ENCODE measurements at regions not wholly inside any gene's neighbourhood (a gene's known extent, or its start where the extent isn't known, plus 50 kb on each side); places are given as distances from the start of the nearest gene placed in this dataset.

DNA sequence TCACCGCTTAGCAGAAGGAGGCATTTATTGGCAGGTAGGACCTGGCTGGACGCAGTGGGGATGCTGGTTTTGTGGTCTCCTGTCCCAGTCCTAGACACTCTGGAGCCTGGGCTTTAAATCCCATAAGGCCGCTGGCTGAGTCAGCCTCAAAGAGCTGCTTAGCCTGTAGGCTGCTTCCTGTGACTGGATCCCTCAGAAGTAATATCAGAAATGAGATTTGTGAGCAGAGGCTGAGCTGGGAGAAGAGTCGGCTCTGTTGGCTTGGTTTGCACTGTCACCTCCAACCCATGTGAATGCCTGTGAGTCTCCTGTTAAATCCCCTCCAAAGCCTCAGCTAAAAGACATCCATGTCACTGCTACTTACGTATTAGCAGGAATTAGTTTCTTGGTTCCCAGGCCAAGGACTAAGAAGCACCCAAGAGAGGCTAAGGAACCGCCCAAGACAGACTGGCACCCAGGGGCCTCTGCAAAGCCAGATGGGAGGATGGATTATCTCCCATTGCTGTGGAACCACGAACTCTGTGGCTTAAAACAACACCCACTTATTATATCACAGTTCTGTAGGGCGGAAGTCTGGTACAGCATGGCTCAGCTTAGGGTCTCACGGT, 289.4 kb downstream of the CDC5L start:
- TF ChIP-seq, protein P1, sequence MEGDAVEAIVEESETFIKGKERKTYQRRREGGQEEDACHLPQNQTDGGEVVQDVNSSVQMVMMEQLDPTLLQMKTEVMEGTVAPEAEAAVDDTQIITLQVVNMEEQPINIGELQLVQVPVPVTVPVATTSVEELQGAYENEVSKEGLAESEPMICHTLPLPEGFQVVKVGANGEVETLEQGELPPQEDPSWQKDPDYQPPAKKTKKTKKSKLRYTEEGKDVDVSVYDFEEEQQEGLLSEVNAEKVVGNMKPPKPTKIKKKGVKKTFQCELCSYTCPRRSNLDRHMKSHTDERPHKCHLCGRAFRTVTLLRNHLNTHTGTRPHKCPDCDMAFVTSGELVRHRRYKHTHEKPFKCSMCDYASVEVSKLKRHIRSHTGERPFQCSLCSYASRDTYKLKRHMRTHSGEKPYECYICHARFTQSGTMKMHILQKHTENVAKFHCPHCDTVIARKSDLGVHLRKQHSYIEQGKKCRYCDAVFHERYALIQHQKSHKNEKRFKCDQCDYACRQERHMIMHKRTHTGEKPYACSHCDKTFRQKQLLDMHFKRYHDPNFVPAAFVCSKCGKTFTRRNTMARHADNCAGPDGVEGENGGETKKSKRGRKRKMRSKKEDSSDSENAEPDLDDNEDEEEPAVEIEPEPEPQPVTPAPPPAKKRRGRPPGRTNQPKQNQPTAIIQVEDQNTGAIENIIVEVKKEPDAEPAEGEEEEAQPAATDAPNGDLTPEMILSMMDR (IDR thresholded peaks at IDR 0.05; ENCODE audit: low read depth, low read length, missing control alignments): no peak
- H3K4me3 ChIP-seq (ENCODE audit: low read depth, low read length): no peak overlapping the region
- in situ Hi-C loops (cut with HindIII; ENCODE audit: low sequenced_read_pairs): no loop called here
- no peak for DNase-seq (ENCODE audit: low read depth)

DNA sequence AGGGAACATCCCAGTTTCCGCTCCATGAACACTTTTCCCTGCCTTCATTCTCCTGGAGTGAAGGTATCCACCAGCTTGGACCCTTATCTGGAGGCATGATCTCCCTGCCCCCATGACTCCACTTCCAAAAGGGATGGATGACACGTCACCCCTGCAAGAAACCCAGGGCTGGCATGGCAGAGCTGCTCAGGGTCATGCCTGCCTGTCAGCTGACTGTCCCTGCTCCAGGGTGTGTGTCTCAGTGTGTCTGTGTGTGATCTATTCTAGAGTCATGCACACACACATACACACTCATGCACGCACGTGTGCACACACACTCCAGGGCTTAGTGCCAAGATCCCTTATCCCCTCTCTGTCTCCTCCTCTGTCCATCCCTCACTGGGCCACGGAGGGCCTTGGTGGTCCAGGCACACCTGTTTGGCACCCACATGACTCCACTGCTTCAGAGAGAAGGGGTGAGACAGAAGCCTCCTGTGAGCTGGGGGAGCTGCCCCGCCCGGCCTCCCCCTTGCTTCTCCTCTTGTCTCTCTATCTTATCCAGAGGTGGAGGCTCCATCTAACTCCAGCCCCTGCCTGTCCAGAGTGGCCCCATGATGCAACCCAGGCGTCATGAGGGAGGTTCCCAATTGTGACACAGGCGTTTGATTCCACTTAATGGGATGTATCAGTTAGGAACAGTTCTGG, 290.9 kb downstream of the CDC5L start:
- in situ Hi-C loops (cut with HindIII; ENCODE audit: low sequenced_read_pairs): no loop called here
- TF ChIP-seq, protein P1 (IDR thresholded peaks at IDR 0.05; ENCODE audit: low read depth, low read length, missing control alignments): no peak
- H3K4me3 ChIP-seq (ENCODE audit: low read depth, low read length): no peak overlapping the region
- no peak for DNase-seq (ENCODE audit: low read depth)

DNA sequence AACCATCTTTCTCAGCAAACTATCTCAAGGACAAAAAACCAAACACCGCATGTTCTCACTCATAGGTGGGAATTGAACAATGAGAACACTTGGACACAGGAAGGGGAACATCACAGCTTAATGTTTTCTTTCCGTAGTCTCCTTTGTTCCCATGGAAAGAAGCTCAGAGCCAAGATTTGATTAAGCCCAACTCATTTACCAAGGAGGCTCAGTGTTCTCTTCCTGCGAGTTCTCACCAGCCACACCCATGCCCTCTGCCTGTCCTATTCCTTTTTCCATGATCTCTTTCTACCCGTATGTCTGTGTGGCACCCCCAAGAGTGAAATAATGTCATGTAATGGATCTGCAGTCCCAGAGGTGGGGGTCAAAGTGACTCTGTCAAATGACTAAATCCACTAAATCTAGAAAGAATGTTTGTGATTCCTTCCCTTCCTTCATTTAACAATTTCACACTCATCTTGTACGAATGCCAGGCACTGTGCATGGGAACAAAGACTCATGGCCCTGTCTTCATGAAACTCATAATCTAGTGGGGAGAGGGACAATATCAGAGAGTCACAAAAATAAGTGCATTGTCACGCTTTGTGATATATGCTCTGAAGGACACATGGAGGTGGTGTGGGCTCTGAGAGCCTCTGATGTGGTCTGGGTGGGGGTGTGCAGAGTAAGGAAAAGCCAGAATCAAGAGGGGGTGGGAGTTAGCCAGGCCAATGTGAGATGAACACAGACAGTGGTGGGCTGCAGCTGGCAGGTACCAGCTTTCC, 292.1 kb downstream of the CDC5L start:
- in situ Hi-C loops (cut with HindIII; ENCODE audit: low sequenced_read_pairs): no loop called here
- TF ChIP-seq, protein P1 (IDR thresholded peaks at IDR 0.05; ENCODE audit: low read depth, low read length, missing control alignments): no peak
- no peak for DNase-seq (ENCODE audit: low read depth)
- H3K4me3 ChIP-seq (ENCODE audit: low read depth, low read length): no peak overlapping the region

DNA sequence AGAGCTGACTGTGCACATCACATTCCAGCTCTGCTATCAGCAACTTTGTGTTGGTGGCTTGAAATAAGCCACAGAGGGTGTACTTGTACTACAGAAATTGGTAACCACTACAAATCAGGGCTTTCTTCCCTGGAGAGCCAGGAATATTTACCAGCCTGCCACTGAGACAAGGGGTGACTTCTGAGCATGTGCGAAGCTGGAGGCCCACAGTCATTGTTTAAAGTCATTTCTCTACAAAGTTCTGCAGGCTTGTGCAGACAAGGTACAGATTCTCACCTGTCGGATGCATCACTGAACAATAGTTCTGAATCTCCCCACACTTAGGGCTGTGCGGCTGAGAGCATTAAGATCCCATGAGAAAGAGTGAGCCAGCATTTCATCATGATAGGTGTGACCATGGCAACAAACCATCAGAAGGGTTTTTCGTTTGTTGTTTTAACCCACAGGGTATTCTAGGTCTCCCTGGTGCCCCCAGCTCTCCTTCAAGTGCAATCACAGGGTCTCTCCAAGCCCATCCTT, 292.8 kb downstream of the CDC5L start:
- in situ Hi-C loops (cut with HindIII; ENCODE audit: low sequenced_read_pairs): no loop called here
- no peak overlapping the region for H3K4me3 ChIP-seq (ENCODE audit: low read depth, low read length)
- DNase-seq (ENCODE audit: low read depth): no peak
- TF ChIP-seq, protein P1 (IDR thresholded peaks at IDR 0.05; ENCODE audit: low read depth, low read length, missing control alignments): no peak

DNA sequence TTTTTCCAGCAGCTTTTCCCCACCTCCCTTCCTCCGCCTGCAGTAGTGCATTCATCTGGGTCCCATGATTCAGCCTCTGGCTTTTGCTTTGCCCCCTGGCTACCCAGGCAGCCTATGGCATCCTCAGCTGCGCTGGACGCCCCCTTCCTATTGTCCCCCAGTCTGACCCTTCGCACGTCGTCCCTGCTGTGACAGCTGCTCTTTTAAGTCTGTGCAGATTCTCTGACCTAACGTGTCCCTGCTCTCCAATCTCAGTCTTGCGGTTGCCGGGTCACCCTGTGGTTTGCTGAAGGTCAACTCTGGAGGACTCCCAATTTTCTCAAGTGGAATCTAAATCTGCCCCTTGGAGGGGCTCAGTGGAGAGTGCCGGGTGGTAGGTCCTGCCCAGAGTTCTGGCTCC, 294.3 kb downstream of the CDC5L start:
- no peak for DNase-seq (ENCODE audit: low read depth)
- in situ Hi-C loops (cut with HindIII; ENCODE audit: low sequenced_read_pairs): no loop called here
- no peak overlapping the region for H3K4me3 ChIP-seq (ENCODE audit: low read depth, low read length)
- TF ChIP-seq, protein P1 (IDR thresholded peaks at IDR 0.05; ENCODE audit: low read depth, low read length, missing control alignments): peak; percentile 21

DNA sequence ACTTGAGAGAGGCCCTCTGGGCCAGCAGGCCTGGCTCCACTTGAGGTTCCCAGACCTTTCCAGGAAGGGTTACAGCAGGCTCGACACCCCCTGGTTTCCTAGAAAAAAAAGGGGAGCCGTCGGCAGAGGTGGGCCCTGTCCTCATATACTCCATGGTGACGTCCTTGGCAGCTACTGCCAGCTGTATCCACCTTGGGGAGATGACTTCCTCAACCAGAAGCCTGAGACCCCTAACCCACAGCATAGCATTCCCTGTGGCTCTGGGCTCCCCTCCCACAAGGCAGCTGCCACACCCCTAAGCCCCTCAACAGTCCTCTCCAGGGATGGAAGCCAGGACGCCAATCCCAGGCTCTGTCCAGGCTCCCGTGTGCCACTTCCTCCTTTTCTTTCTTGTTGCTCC, 294.8 kb downstream of the CDC5L start:
- DNase-seq (ENCODE audit: low read depth): no peak
- in situ Hi-C loops (cut with HindIII; ENCODE audit: low sequenced_read_pairs): no loop called here
- H3K4me3 ChIP-seq (ENCODE audit: low read depth, low read length): no peak overlapping the region
- TF ChIP-seq, protein P1 (IDR thresholded peaks at IDR 0.05; ENCODE audit: low read depth, low read length, missing control alignments): no peak
